NCI-H82 (cell line): ENCODE measurements at regions not wholly inside any gene's neighbourhood (a gene's known extent, or its start where the extent isn't known, plus 50 kb on each side); places are given as distances from the start of the nearest gene placed in this dataset.

ENCODE experiments used
- DNase-seq: peaks from one replicate; lab custom pipeline; 2025; lab: John Stamatoyannopoulos, UW

DNA sequence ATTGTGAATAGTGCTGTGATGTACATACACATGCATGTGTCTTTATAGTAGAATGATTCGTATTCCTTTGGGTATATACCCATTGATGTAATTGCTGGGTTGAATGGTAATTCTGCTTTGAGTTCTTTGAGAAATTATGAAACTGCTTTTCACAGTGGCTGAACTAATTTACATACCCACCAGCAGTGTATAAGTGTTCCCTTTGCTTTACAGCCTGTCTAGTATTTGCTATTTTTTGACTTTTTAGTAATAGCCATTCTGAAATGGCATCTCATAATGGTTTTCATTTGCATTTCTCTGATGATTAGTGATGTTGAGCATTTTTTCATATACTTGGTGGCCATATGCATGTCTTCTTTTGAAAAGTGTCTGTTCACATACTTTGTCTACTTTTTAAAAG, 54.5 kb upstream of the FAM78B start:
- no peak for DNase-seq

- no peak for DNase-seq
Measured at GRCh38 chr1:166233750-166234366, 67.1 kb upstream of the FAM78B start.

DNA sequence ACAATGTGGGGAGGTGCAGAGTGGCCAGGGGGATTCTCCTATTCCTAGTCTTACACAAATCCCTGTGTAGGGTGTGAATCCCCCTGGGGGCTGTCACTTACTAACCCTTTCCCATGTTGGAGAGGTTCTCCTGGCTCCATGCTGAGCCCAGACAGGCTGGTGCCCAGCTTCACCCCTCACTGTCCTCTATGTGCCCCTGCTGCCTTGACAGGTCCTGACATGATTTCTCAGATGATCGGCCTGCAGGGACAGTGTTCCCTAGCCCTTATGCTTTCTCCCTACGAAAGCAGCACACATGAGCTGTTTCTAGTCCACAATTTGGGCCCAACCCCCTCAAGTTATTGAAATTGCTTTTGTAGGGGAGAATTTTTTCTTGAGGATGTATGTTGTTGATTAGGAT, 68.9 kb upstream of the FAM78B start:
- DNase-seq: no peak

DNA sequence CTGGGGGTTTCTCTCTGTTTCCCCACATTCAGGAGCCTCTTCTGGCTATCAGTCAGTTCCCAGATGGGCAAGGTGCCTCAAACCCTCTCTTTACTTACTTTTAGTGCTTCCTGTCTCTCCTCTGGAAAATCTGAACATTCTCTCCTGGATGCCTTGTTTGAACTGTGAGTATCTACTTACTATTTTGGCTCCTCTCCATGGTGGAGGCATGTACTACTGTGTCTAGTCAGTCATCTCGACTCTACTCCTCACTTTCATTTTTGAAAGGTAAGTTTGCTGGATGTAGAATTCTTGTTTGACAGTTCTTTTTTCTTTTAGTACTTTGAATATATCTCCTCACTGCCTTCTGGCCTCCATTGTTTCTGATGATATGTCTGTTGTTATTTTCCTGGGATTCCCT, 70.9 kb upstream of the FAM78B start:
- DNase-seq: no peak

- DNase-seq: no peak
Measured at GRCh38 chr1:166253076-166253779, 86.4 kb upstream of the FAM78B start.

DNA sequence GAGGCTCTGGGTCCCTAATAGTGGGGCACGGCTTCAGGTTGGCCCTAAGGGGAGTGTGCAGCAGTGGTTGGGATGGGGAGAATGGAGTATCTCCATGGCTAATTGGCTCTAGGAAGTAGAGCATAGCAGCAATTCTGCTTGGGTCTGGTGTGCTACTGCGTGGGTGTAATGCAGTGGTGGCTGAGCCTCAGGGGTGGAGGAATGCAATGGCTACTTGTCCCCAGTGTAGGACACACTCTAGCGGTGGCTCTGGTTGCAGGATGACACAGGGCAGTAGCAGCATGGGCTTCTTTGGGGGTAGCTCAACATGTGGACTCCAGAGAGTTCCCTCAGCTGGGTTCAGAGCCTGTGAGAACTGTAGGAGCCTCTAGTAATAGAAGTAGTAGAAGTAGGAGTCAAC, 91.2 kb upstream of the FAM78B start:
- no peak for DNase-seq

- DNase-seq: no peak
Measured at GRCh38 chr1:166261511-166261910, 94.7 kb upstream of the FAM78B start.

- DNase-seq: no peak
Measured at GRCh38 chr1:166270476-166271150, 103.8 kb upstream of the FAM78B start.

DNA sequence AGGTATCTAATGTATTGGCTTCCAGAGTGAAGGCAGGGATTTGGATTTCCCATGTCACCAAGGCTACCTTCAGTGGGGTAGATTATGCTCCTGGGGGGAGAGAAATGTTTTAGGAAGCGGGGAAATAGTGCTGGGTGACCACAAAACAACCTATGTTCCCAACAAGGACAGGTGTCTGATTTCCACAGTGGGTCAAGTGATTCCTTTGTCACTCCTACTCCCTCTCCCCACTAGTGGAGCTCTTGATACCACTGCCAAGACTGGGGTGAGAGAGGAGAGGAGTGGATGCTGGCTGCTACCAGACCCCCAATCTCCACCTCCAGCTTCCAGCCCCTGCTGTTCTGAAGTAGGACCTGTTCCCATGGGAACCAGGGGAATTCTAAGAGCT, 104.3 kb upstream of the FAM78B start:
- no peak for DNase-seq

DNA sequence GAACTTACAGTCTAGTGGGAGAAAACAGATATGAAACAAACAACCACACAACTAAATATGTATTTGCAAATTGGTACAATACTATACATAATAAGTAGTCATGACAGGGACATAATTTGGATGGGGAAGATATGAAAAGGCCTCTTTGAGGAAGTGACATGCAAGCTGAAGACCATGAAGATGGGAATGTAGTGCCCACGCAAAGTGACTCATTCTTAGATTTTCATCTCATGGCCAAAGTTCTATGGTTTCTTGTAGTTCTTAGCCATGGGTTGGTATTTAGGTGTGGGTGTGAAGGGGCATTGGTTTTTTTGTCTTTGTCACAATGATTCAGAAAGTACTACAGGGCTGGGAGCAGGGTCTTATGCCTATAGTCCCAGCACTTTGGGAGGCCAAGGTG, 105.4 kb upstream of the FAM78B start:
- DNase-seq: no peak

DNA sequence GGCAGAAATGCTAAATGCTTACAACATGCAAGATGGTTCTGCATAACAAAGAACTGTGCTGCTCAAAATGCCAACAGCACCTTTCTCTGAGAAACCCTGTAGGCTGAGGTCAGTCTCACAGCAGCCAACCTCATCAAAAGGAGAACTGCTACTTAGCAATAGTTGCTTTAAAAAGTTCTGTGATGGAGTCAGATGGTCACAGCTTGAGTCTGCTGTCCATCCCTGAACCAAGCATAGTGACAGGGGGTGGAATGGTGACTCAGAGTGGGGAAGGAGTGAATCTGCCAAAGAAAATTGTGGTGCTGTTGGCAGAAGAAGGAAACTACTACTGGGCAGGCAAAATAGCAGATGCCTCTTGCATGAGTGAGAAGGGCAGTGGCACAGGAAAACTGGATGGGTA, 106.0 kb upstream of the FAM78B start:
- no peak for DNase-seq

- DNase-seq: peak; percentile 71
Measured at GRCh38 chr1:166273618-166274017, 106.8 kb upstream of the FAM78B start.

DNA sequence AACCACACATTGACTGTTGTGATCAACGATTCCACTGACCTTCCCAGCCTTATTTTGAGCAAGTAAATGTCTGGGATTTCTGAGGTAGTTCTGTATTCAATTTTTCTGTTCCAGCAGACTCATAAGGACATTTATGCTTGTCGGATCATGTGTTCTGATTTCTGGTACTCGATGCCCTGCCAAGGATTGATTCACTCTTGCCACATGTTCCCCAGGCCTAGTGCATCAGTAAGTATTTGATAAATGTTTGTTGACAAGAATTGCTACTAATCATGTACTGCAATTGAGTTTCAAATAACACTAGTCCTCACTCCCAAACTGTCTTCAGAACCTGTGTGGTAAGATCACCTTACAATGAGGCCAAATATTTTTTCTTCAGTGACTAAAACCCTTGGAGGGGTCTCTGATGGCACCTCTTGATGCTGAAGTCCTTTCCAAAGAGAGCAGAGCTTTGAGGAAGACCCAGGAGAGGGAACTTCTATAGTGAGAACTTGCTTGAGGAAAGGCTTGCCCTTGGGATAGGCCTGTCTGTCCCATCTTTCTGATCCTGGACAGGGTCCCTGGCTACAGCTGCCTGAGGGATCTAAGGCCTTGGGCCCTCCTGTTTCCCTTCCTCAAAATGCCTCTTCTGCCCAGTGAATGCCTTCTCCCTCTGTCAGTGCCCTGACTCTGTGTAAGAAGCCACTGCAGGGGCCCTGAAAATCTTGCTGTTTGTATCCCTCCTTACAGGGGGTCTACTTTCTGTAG, 115.8 kb upstream of the FAM78B start:
- no peak for DNase-seq

DNA sequence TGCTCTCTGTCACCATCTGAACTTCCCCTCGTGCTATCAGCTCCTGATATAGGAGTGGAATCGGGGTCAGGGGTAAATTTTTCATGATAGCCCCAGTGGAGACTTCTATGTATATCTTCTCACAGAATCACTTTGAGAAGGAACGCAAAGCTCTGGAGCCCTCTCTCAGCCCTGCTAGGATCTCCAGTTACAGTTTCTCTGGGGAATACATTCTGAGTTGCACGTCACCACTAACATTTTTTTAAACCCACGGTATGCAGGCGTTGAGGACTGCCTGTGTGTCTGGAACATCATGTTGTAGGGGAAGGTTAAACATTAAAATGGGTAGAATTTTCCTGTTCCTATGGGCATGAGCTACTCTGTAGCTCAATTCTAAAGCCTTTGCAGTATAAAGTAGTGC, 116.4 kb upstream of the FAM78B start:
- DNase-seq: no peak

DNA sequence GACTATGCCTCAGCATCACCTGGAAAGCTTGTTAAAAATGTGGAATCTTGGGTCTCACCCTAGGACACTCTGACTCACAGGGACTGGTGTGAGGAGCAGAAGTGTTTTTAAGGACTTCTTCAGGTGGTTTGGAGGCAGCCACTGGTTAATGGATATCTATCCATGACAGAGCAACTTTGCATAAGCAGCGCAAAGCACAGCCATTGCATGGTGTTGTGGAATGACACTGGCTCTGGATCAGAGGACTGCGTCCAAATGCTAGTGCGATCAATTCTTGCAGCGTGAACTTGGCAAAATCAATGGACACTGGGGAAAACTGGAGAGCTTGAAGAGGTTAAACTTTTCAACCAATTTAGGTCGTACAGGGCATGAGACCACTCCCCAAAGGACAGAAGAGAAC, 116.8 kb upstream of the FAM78B start:
- no peak for DNase-seq

DNA sequence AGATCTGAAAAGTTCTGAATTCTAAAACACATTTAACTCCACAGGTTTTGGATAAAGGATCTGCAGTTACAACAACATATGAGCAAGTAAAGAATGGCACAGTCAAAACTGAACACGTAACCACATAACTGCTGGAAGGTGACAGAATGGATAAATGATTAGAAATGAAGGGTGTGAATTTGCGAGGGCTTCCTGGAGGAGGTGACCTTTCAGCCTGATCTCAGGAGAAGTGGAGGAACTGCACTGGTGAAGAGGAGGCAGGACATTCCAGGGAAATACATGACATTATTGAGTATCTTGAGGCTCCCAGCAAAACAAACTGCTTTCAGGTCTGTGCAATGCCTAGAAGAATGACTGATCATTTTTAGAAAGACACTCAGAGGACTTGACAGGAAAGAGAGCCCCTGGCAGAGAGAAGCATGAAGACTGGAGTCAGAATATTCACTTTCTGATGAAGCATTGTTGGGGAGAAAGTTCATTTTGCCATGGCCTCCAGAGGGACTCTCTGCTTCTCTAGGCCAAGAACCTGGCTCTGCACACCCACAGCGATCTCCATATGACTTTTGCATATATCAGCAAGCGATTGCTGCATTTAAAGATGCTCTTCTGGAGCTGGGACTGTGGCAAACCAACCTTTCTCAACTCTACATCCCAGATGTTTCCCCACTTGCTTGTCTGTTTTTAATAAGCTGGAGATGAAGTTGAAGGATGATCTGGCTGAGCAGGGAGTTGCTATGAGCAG, 122.7 kb upstream of the FAM78B start:
- DNase-seq: no peak

GRCh38 chr1:166295656-166296055, 128.9 kb upstream of the FAM78B start:
- no peak for DNase-seq

DNA sequence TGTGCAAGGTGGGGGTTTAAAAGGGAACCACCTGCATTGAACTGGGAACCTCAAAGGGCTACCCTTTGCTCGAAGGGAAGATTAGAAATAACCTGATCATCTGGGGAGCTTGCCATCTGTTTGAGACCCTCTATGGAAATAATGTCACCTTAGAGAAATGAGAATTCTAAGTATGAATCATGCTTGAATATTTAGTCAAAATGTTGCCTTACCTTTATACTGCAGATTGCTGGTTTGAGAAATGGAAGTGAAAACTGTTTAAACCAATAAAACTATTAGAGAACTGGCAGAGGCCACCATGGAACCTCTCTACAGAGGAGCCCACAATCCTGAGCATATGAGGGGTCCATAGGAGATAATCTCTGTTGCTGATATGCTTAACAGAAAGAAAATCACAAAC, 131.2 kb upstream of the FAM78B start:
- DNase-seq: no peak

GRCh38 chr1:166300767-166301166, 134.0 kb upstream of the FAM78B start:
- DNase-seq: no peak

GRCh38 chr1:166302989-166303758, 136.4 kb upstream of the FAM78B start:
- DNase-seq: no peak

DNA sequence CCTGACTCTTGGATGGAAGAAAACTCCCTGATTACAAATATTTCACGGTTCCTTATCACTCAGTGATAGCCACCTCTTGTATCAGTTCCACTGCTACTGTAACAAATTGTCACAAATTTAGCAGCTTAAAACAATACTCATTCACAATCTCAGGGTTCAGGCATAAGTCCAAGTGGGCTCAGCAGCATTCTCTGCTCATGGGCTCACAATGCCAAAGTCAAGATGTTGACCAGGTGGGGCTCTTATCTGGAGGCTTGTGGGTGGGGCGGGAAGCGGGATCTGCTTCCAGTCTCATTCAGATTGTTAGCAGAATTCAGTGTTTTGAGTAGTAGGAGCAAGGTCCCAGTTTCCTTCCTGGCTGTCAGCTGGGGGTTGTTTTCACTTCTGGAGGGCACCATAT, 137.3 kb upstream of the FAM78B start:
- DNase-seq: no peak
